Uterus (tissue), 3 donors: ENCODE measurements at regions not wholly inside any gene's neighbourhood (a gene's known extent, or its start where the extent isn't known, plus 50 kb on each side); places are given as distances from the start of the nearest gene placed in this dataset.

Experiments used
- DNase-seq, 2 donors: peaks; one replicate each; pipeline ENCODE4 v3.0.0-alpha.2; 2019 to 2020
- H3K27ac ChIP-seq, 2 donors: fragments of 200-600 bp; sonication (generic); 1 replicate in 1 of 2; 2 replicates in 1 of 2; pipeline ENCODE4 v1.5.1; 2016 to 2018
- H3K27me3 ChIP-seq, 2 donors: fragments of 200-600 bp; sonication (generic); one replicate each; pipeline ENCODE4 v1.5.1; 2018 to 2019; ENCODE audit warnings: control low read depth in 1 of 2
- H3K36me3 ChIP-seq, 2 donors: fragments of 200-600 bp; sonication (generic); one replicate each; pipeline ENCODE4 v1.5.1; 2019; ENCODE audit warnings: control low read depth in 1 of 2
- H3K4me1 ChIP-seq, 2 donors: fragments of 200-600 bp; sonication (generic); one replicate each; pipeline ENCODE4 v1.5.1; 2018 to 2019; ENCODE audit warnings: control low read depth in 1 of 2
- H3K4me3 ChIP-seq, 2 donors: fragments of 200-600 bp; sonication (generic); 1 replicate in 1 of 2; 2 replicates in 1 of 2; pipeline ENCODE4 v1.5.1; 2018 to 2019; ENCODE audit warnings: mild to moderate bottlenecking in 1 of 2
- H3K9me3 ChIP-seq, 2 donors: fragments of 200-600 bp; sonication (generic); one replicate each; pipeline ENCODE4 v1.5.1; 2019; ENCODE audit warnings: control low read depth in 1 of 2
- POLR2A ChIP-seq, 2 donors: fragments of 450-650 bp; IDR thresholded peaks; one replicate each; pipeline ENCODE4 v1.6.1; 2016; ENCODE audit warnings: antibody characterized with exemption in 2 of 2, mild to moderate bottlenecking in 1 of 2, moderate library complexity in 1 of 2
- intact Hi-C: fragments of 100-400 bp; cut with DNase I; formaldehyde crosslinking; loops from one replicate; pipeline ENCODE4 v1.15.1; 2023; ENCODE audit warnings: low total_unique reads
- TF ChIP-seq, protein P1 (sequence below), 4 experiments: fragments of 200-600 bp in 2 of 4; fragments of 450-650 bp in 2 of 4; sonication (generic) in 2 of 4; IDR thresholded peaks; one replicate each; pipeline ENCODE4 v1.5.1; 2016 to 2019; ENCODE audit warnings: antibody characterized with exemption in 4 of 4, mild to moderate bottlenecking in 2 of 4, moderate library complexity in 1 of 4
- donor health status: DM: yes; HTN: yes; CAD: no.

- intact Hi-C loops: no loop called here
- TF ChIP-seq, protein P1, sequence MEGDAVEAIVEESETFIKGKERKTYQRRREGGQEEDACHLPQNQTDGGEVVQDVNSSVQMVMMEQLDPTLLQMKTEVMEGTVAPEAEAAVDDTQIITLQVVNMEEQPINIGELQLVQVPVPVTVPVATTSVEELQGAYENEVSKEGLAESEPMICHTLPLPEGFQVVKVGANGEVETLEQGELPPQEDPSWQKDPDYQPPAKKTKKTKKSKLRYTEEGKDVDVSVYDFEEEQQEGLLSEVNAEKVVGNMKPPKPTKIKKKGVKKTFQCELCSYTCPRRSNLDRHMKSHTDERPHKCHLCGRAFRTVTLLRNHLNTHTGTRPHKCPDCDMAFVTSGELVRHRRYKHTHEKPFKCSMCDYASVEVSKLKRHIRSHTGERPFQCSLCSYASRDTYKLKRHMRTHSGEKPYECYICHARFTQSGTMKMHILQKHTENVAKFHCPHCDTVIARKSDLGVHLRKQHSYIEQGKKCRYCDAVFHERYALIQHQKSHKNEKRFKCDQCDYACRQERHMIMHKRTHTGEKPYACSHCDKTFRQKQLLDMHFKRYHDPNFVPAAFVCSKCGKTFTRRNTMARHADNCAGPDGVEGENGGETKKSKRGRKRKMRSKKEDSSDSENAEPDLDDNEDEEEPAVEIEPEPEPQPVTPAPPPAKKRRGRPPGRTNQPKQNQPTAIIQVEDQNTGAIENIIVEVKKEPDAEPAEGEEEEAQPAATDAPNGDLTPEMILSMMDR (IDR thresholded peaks at IDR 0.05): no peak
- TF ChIP-seq POLR2A (IDR thresholded peaks at IDR 0.05): no peak
- no peaks in the 10 kb centered on the region for H3K27me3 ChIP-seq
- H3K27ac ChIP-seq: no peak overlapping the region
- H3K4me1 ChIP-seq: no peaks in the 10 kb centered on the region
- H3K4me3 ChIP-seq: no peak overlapping the region
- DNase-seq: no peak
- no peaks in the 10 kb centered on the region for H3K9me3 ChIP-seq
- no peaks in the 10 kb centered on the region for H3K36me3 ChIP-seq
Observed at GRCh38 chr3:148147903-148148302, 549.8 kb upstream of the AGTR1 start.

GRCh38 chr3:148149556-148149955 lies 548.1 kb upstream of the AGTR1 start:
- intact Hi-C loops: no loop called here
- no peak for DNase-seq
- H3K9me3 ChIP-seq: no peaks in the 10 kb centered on the region
- H3K36me3 ChIP-seq: no peaks in the 10 kb centered on the region
- TF ChIP-seq, protein P1 (IDR thresholded peaks at IDR 0.05): no peak
- no peak for TF ChIP-seq POLR2A (IDR thresholded peaks at IDR 0.05)
- H3K27me3 ChIP-seq: no peaks in the 10 kb centered on the region
- H3K4me1 ChIP-seq: no peaks in the 10 kb centered on the region
- no peak overlapping the region for H3K4me3 ChIP-seq
- H3K27ac ChIP-seq: no peak overlapping the region

DNA sequence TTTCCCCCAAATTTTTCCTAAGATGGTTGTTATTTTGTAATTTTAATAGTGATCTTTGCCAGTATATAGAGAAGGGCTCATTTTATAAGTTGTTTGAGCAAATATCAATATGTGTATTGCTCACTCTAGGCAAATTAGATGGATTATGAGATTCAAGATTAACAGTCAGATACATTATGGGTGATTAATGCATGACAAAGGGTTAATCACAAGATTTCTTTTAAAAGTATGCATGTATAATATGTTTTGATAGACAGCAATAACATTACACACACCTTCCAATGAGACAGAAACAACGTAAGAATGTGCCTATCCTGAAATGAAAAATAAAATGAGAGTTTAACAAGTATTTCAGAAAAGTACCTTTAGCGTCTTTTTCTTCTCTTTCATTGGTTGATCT lies 547.6 kb upstream of the AGTR1 start:
- intact Hi-C loops: no loop called here
- Histone ChIP-seq H3K27me3 (no peaks in the 10 kb centered on the region), H3K4me1 (no peaks in the 10 kb centered on the region), H3K27ac (no peak overlapping the region), H3K4me3 (no peak overlapping the region), H3K36me3 (no peaks in the 10 kb centered on the region), H3K9me3 (no peaks in the 10 kb centered on the region)
- no peak for DNase-seq
- TF ChIP-seq, protein P1 (IDR thresholded peaks at IDR 0.05): no peak
- no peak for TF ChIP-seq POLR2A (IDR thresholded peaks at IDR 0.05)

GRCh38 chr3:148158210-148158609 lies 539.5 kb upstream of the AGTR1 start:
- Histone ChIP-seq H3K27ac (no peak overlapping the region), H3K4me3 (no peak overlapping the region), H3K36me3 (no peaks in the 10 kb centered on the region), H3K27me3 (no peaks in the 10 kb centered on the region), H3K9me3 (no peaks in the 10 kb centered on the region), H3K4me1 (no peaks in the 10 kb centered on the region)
- intact Hi-C loops: no loop called here
- TF ChIP-seq, protein P1 (IDR thresholded peaks at IDR 0.05): no peak
- TF ChIP-seq POLR2A (IDR thresholded peaks at IDR 0.05): no peak
- no peak for DNase-seq

GRCh38 chr3:148162132-148162531 lies 535.6 kb upstream of the AGTR1 start:
- no peak for DNase-seq
- no peaks in the 10 kb centered on the region for H3K4me1 ChIP-seq
- TF ChIP-seq, protein P1 (IDR thresholded peaks at IDR 0.05): no peak
- no peak for TF ChIP-seq POLR2A (IDR thresholded peaks at IDR 0.05)
- no peaks in the 10 kb centered on the region for H3K27me3 ChIP-seq
- H3K4me3 ChIP-seq: no peak overlapping the region
- H3K9me3 ChIP-seq: no peaks in the 10 kb centered on the region
- H3K36me3 ChIP-seq: no peaks in the 10 kb centered on the region
- H3K27ac ChIP-seq: no peak overlapping the region
- intact Hi-C loops: no loop called here
